B cell (primary cell): ENCODE measurements at regions not wholly inside any gene's neighbourhood (a gene's known extent, or its start where the extent isn't known, plus 50 kb on each side); places are given as distances from the start of the nearest gene placed in this dataset.

Experiments
- ATAC-seq: fragments of 200-7000 bp; cut with Tn5 transposase; one replicate; pipeline ENCODE4 v1.10.0; 2021; ENCODE audit warnings: low read depth, mild to moderate bottlenecking, moderate number of reproducible peaks, moderate library complexity
- CTCF ChIA-PET: fragments of 350-600 bp; sonication (Branson Sonifier 250); formaldehyde crosslinking; loops from one replicate; lab custom pipeline; 2021; ENCODE audit warnings: antibody characterized with exemption, inconsistent platforms; lab: Charles Lee
- POLR2A ChIA-PET: fragments of 350-600 bp; sonication (Branson Sonifier 250); formaldehyde crosslinking; loops from one replicate; lab custom pipeline; 2021; ENCODE audit warnings: antibody characterized with exemption; lab: Charles Lee
- DNase-seq: peaks from one replicate; pipeline ENCODE4 v3.0.0; 2013
- H2AFZ ChIP-seq: 2 replicates; pipeline ENCODE4 v1.6.1; 2012; ENCODE audit warnings: mild to moderate bottlenecking, low read depth, low read length; ENCODE audit not compliant: insufficient read depth, poor library complexity, severe bottlenecking
- H3K27ac ChIP-seq, 2 donors: 1 replicate in 1 of 2; 2 replicates in 1 of 2; pipeline ENCODE4 v1.5.1; 2012 to 2013; ENCODE audit warnings: low read length in 2 of 2, mild to moderate bottlenecking in 2 of 2, moderate library complexity in 1 of 2
- H3K27me3 ChIP-seq, 4 experiments: fragments of 200-600 bp in 1 of 4; sonication (generic) in 1 of 4; replicated peaks in 1 of 4; 1 replicate in 2 of 4; 2 replicates in 2 of 4; pipeline versions ENCODE4 v1.6.1 to v1.7.0; 2013 to 2016; ENCODE audit warnings: low read length in 3 of 4, mild to moderate bottlenecking in 2 of 4, mixed read lengths in 1 of 4, moderate library complexity in 1 of 4; ENCODE audit not compliant: insufficient read depth in 4 of 4, control insufficient read depth in 3 of 4; ENCODE audit errors: control extremely low read depth in 1 of 4
- H3K36me3 ChIP-seq, 2 experiments: replicated peaks in 1 of 2; 1 replicate in 1 of 2; 2 replicates in 1 of 2; pipeline versions ENCODE4 v1.6.1 to v1.7.1; 2013; ENCODE audit warnings: low read length in 1 of 2; ENCODE audit not compliant: insufficient read depth in 2 of 2, control insufficient read depth in 1 of 2; ENCODE audit errors: control extremely low read depth in 1 of 2, extremely low read depth in 1 of 2
- H3K4me1 ChIP-seq, 2 donors: fragments of 200-600 bp in 1 of 2; sonication (generic) in 1 of 2; 1 replicate in 1 of 2; 2 replicates in 1 of 2; pipeline versions ENCODE4 v1.5.1 to v1.6.1; 2013 to 2017; ENCODE audit warnings: low read length in 2 of 2; ENCODE audit not compliant: control insufficient read depth in 2 of 2, insufficient read depth in 2 of 2
- H3K4me2 ChIP-seq: replicated peaks from 2 replicates; pipeline ENCODE3; 2012; ENCODE audit warnings: mild to moderate bottlenecking, low read depth, low read length; ENCODE audit not compliant: poor library complexity, severe bottlenecking
- H3K4me3 ChIP-seq, 5 experiments: fragments of 200-600 bp in 1 of 5; sonication (generic) in 1 of 5; 1 replicate in 3 of 5; 2 replicates in 2 of 5; pipeline versions ENCODE4 v1.5.1 to v1.7.0; 2011 to 2016; ENCODE audit warnings: low read length in 4 of 5, mild to moderate bottlenecking in 4 of 5, low read depth in 2 of 5, control low read depth in 1 of 5, moderate library complexity in 1 of 5; ENCODE audit not compliant: insufficient read depth in 1 of 5; ENCODE audit errors: control extremely low read depth in 1 of 5, extremely low read depth in 1 of 5
- H3K79me2 ChIP-seq: fragments of 200-600 bp; sonication (generic); one replicate; pipeline ENCODE4 v1.6.0; 2016; ENCODE audit warnings: low read length; ENCODE audit not compliant: control insufficient read depth, insufficient read depth
- H3K9ac ChIP-seq: fragments of 200-600 bp; sonication (generic); 2 replicates; pipeline ENCODE4 v1.6.1; 2017; ENCODE audit warnings: mild to moderate bottlenecking, low read length, moderate library complexity
- H3K9me3 ChIP-seq, 3 donors: one replicate each; pipeline versions ENCODE4 v1.6.1 to v1.7.1; 2013; ENCODE audit warnings: low read length in 2 of 3; ENCODE audit not compliant: control insufficient read depth in 2 of 3, insufficient read depth in 1 of 3; ENCODE audit errors: control extremely low read depth in 1 of 3
- H4K20me1 ChIP-seq: 2 replicates; pipeline ENCODE4 v1.6.0; 2012; ENCODE audit warnings: mild to moderate bottlenecking, low read length; ENCODE audit not compliant: insufficient read depth, control insufficient read depth, poor library complexity, severe bottlenecking
- H3K27ac Mint-ChIP-seq: one replicate; pipeline ENCODE4 v1.8.0; 2021; ENCODE audit warnings: mixed read lengths
- H3K27me3 Mint-ChIP-seq: one replicate; pipeline ENCODE4 v1.8.0; 2021; ENCODE audit warnings: mixed read lengths
- H3K4me1 Mint-ChIP-seq: one replicate; pipeline ENCODE4 v1.8.0; 2021; ENCODE audit warnings: mixed read lengths
- H3K4me3 Mint-ChIP-seq: one replicate; pipeline ENCODE4 v1.8.0; 2021; ENCODE audit warnings: mixed read lengths
- H3K9me3 Mint-ChIP-seq: one replicate; pipeline ENCODE4 v1.8.0; 2022; ENCODE audit warnings: mixed read lengths; ENCODE audit not compliant: insufficient read depth
- CTCF ChIP-seq: fragments of 200-600 bp; IDR thresholded peaks from one replicate; pipeline ENCODE4 v1.8.0; 2022; ENCODE audit warnings: antibody characterized with exemption, mild to moderate bottlenecking
- EZH2 ChIP-seq: IDR thresholded peaks from 2 replicates; pipeline ENCODE4 v1.6.1; 2012; ENCODE audit warnings: borderline replicate concordance, low read depth, mild to moderate bottlenecking, moderate library complexity, low read length; ENCODE audit not compliant: insufficient read depth, poor library complexity, severe bottlenecking
- WGBS: methylation state at CpG from one replicate; pipeline ENCODE4 v1.1.5; 2013; ENCODE audit warnings: missing lambda C conversion rate; ENCODE audit not compliant: insufficient coverage; 5-methylcytosine and 5-hydroxymethylcytosine counted together
- intact Hi-C: fragments of 100-400 bp; cut with micrococcal nuclease; formaldehyde crosslinking; loops from one replicate; pipeline ENCODE4 v1.10.0; 2022

GRCh38 chr1:81351864-81352263, 448.9 kb upstream of the ADGRL2 start:
- no peaks in the 10 kb centered on the region for H3K27me3 Mint-ChIP-seq
- Histone ChIP-seq H3K79me2 (no peaks in the 10 kb centered on the region), H3K27me3 (no peaks in the 10 kb centered on the region), H3K4me3 (no peak overlapping the region), H3K9me3 (no peaks in the 10 kb centered on the region), H3K4me1 (no peaks in the 10 kb centered on the region), H3K27ac (no peak overlapping the region), H3K36me3 (no peaks in the 10 kb centered on the region), H3K4me2 (no peak overlapping the region), H3K9ac (no peak overlapping the region), H2AFZ (no peak overlapping the region), H4K20me1 (no peaks in the 10 kb centered on the region)
- H3K4me3 Mint-ChIP-seq, result no peak overlapping the region
- POLR2A ChIA-PET, result no interaction called here
- DNase-seq (no peak), ATAC-seq (no peak)
- WGBS, result 27% methylated on average over 4 of the region's 5 CpGs
- H3K9me3 Mint-ChIP-seq, result no peaks in the 10 kb centered on the region
- intact Hi-C loops, result no loop called here
- no peaks in the 10 kb centered on the region for H3K4me1 Mint-ChIP-seq
- TF ChIP-seq EZH2, result no peak
- no peak for TF ChIP-seq CTCF
- CTCF ChIA-PET, result no interaction called here
- H3K27ac Mint-ChIP-seq, result no peak overlapping the region

GRCh38 chr1:81349194-81349965, 451.4 kb upstream of the ADGRL2 start:
- H3K9me3 ChIP-seq, result no peaks in the 10 kb centered on the region
- TF ChIP-seq EZH2, result no peak
- TF ChIP-seq CTCF, result no peak
- no peaks in the 10 kb centered on the region for H3K4me1 Mint-ChIP-seq
- no peaks in the 10 kb centered on the region for H3K9me3 Mint-ChIP-seq
- intact Hi-C loops, result no loop called here
- H3K27ac Mint-ChIP-seq, result no peak overlapping the region
- no peak overlapping the region for H3K4me3 Mint-ChIP-seq
- H3K27me3 Mint-ChIP-seq, result no peaks in the 10 kb centered on the region
- no peak overlapping the region for H3K9ac ChIP-seq
- H3K4me3 ChIP-seq, result no peak overlapping the region
- no peaks in the 10 kb centered on the region for H3K4me1 ChIP-seq
- ChIA-PET CTCF (no interaction called here), POLR2A (no interaction called here)
- H3K27me3 ChIP-seq, result no peaks in the 10 kb centered on the region
- H3K36me3 ChIP-seq, result no peaks in the 10 kb centered on the region
- H3K4me2 ChIP-seq, result no peak overlapping the region
- no peaks in the 10 kb centered on the region for H3K79me2 ChIP-seq
- ATAC-seq, result no peak
- H4K20me1 ChIP-seq, result no peaks in the 10 kb centered on the region
- 71% methylated on average over 1 of the region's 3 CpGs for WGBS
- no peak overlapping the region for H2AFZ ChIP-seq
- DNase-seq, result no peak
- no peak overlapping the region for H3K27ac ChIP-seq
